Activated CD8-positive, alpha-beta memory T cell treated with anti-CD3 and anti-CD28 coated beads, Interleukin-2, amount 50 U/mL, for 48 hours (primary cell): ENCODE measurements at regions not wholly inside any gene's neighbourhood (a gene's known extent, or its start where the extent isn't known, plus 50 kb on each side); places are given as distances from the start of the nearest gene placed in this dataset.
"Not testable (repeated sequence)": the region's sequence is repeated elsewhere in the genome, so short reads cannot be mapped to it uniquely, and the experiment has no call there.

ENCODE experiments used
- DNase-seq: peaks from one replicate; pipeline ENCODE4 v3.0.0-alpha.2; 2020

- DNase-seq: no peak
Measured at GRCh38 chr5:4022056-4022670, 426.5 kb downstream of the IRX1 start.

GRCh38 chr5:4023091-4023752 is 427.6 kb downstream of the IRX1 start:
- no peak for DNase-seq

GRCh38 chr5:4023753-4024335 is 428.2 kb downstream of the IRX1 start:
- DNase-seq: no peak

- DNase-seq: no peak
Measured at GRCh38 chr5:4027088-4027734, 431.6 kb downstream of the IRX1 start.

DNA sequence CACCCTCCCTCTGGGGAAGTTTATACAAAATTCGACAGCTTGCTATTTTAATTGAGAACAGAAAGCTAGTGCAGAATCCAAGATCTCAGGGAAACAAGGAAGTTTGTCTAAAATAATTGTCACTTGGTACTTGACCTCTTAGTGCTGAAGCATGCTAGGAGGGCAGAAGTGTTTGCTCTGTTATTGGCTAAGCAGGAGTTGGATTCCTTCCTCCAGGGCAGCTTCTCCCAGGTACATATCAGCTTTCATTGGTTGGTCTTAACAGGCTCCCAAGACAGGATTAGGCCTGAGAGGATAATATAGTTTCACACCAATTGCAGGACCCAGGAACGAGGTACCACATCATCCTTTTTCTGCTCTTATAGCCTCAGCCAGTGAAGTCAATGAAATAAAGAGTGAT is 432.8 kb downstream of the IRX1 start:
- no peak for DNase-seq

DNA sequence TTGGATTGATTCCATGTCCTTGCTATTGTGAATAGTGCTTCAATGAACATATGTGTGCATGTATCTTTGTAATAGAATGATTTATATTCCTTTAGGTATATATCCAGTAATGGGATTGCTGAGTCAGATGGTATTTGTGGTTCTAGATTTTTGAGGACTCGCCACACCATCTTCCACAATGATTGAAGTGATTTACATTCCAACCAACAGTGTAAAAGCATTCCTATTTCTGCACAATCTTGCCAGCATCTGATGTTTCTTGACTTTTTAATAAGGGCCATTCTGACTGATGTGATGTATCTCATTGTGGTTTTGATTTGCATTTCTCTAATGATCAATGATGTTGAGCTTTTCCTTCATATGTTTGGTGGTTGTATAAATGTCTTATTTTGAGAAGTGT is 437.9 kb downstream of the IRX1 start:
- not testable (repeated sequence) for DNase-seq

- DNase-seq: no peak
Measured at GRCh38 chr5:4036861-4037260, 441.2 kb downstream of the IRX1 start.

- no peak for DNase-seq
Measured at GRCh38 chr5:4038994-4039393, 443.4 kb downstream of the IRX1 start.

DNA sequence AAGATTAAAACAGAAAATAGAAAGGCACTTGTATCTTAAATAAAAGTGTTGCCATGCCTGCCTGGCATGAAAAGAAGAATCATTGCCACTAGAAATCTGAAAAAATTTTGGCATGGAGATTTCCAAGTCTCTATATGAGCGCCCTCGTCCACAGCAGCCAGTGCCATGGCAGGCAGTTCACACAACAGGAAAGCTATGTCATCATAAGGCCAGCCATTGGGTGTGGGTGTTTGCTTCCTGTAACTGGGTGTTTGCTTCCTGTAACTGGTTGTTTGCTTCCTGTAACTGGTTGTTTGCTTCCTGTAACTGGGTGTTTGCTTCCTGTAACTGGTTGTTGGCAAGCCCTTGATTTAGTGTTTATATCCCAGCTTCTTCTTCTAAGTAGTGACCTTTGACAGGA is 446.7 kb downstream of the IRX1 start:
- DNase-seq: no peak

GRCh38 chr5:4043135-4043534 is 447.5 kb downstream of the IRX1 start:
- DNase-seq: no peak

- DNase-seq: no peak
Measured at GRCh38 chr5:4044881-4045280, 449.2 kb downstream of the IRX1 start.

- no peak for DNase-seq
Measured at GRCh38 chr5:4048398-4048797, 452.8 kb downstream of the IRX1 start.

DNA sequence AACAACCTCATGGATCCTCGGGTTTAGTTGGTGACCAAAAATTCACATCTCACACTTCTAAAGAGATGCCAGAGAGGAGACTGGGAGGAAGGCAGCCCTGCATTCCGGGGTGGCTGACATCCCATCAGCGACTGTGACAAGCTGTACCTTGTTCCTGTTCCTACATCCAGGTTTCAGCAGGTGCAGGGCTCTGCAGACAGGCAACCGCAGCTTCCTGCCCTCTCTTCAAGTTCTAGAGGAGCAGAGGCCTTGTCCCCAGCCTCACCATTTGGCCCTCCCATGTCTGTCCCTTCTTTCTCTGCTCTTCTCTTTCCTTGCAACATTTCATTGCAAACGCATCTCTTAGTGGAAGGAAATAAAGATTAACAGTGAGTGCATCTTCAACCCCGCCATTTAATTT is 454.6 kb downstream of the IRX1 start:
- DNase-seq: no peak

DNA sequence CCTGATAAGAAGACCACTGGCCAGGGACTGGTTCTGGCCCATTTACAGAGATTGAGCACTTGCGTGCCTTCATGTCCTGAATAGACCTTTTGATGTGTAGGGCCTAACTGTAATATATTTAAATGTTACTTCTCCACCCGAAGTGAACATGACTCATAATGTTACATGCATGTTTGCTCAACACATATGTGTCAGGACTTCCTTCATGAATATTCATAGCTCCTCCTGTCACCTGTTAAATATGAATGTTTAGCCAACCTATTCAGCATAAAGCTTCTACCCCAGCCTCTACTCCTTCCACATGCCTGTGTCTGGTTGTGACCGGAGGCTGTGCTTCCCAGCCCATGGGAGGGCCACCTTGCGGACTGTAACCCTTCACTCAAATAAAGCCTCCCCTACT is 457.5 kb downstream of the IRX1 start:
- DNase-seq: no peak

DNA sequence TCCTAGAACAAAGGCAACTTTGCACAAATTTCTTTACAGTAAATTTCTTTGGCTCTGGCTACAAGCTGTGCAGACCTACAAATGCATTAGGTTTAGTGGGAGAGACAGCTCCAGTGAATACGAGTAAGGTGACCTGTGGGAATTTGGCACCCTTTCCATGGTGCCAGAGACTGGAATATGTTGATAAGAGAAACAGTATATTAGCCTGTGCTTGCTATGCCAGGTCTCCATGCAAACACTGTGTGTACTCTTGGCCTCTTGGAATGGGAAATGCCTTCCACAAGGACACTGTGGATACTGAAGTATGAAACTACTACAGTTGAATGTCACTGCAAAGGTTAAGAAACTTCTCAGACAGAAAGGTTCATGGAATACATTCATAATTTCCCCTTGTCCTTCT is 458.5 kb downstream of the IRX1 start:
- no peak for DNase-seq

DNA sequence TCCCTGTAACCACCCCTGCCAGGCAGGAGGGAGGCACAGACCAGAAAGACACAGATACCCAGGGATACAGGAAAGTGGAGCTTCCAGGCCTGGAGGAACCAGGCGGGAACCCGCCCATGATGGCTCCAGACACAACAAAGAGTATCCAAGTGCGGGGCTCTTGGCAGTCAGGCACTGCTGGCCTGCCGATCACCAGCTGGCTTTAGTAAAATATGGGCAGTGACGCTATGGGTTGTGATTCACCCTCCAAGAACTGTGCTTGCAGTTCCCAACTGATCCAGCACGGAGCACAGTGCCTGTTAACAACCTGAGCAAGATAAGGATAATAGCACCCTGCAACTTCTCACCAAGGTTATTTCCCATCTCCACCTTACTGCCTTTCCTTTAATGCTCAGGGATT is 463.3 kb downstream of the IRX1 start:
- DNase-seq: no peak

DNA sequence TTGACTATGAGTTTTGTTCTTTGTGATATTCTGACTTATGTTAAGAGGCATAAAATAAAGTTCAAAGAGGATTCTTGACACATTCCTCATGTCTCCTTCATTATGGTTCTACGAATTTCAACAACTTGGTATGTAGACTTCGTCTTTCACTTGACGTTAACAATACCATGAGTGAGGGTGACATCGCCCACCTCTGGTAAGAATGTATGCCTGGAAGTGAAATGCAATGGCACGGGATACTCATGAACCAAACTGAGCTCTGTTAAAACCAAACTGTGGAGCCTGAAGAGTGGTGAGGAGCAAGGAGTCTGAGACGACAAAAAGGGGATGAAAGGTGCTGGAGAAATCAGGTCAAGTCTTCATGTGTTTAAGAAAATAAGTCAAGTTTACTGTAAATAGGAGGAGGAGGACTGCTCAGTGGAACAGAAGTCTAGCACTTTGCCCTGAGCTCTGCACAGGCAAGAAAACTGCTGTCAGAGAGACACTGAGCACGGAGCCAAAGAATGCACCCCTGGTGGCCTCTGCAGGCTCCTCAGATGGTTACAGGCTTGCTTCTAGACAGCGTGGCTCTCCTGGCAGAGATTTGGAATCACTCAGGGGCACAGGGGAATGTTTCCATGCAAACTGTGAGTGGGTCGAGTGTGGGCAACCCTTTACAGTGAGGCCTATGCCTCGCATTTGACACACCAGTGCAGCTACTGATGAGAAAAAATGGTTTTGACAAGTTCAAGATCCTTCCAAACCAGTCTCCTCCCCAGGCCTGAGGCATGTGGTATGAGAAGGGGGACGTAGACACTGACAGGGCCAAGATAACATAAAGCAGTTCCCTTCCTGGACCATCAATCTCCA is 470.1 kb downstream of the IRX1 start:
- no peak for DNase-seq

DNA sequence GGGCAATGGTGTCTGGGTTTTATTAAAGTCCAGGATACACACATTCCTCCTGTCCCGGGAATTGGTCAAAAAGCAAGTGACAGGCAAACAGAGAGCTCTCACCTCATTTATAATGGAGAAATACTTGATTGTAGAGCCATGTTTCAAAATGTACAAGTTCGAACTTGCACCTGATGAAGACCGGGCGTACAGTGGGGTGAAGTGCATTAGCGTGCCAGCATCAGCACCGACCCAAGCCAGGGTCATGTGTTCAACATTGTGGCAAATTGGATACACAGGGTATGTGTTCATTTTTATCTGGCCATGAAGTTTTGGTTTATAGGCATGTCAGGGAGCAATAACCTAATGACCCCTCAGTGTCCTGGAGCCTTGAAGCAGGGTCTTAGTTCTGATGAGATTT is 472.5 kb downstream of the IRX1 start:
- DNase-seq: no peak

DNA sequence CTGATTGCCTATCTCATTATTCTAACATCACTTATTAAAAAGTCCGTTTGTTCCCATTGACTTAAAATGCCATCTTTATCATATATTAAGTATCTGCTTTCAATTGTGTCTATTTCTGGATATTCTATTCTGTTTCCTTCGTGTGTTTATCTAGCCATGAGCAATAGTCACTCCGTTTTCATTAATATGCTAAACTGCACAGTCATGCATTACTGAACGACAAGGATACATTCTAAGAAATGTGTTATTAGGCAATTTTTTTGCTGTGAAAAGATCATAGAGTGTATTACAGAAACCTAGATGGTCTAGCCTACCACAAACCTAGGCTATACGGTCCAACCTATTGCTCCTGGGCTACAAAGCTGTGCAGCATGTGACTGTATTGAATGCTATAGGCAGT is 482.9 kb downstream of the IRX1 start:
- no peak for DNase-seq

DNA sequence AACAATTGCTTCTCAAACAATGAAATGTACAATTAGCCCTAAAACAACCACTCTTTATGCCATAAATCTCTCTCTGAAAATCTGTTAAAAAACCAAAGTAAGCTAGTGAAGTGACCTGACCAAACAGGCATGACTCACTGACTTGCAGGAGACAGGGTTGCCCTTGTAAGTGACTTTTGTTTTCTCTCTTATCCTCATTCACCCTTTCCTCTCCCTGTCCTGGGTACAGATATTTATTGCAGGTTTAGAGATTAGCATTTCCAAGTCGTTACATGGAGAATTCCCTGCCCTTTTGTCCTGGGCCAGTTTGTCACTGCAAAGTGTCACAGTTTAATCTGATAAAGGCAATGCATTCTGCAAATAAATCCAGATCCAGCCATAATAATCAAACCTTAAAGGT is 484.2 kb downstream of the IRX1 start:
- no peak for DNase-seq

GRCh38 chr5:4080370-4080769 is 484.7 kb downstream of the IRX1 start:
- no peak for DNase-seq

- no peak for DNase-seq
Measured at GRCh38 chr5:4081059-4081458, 485.4 kb downstream of the IRX1 start.

DNA sequence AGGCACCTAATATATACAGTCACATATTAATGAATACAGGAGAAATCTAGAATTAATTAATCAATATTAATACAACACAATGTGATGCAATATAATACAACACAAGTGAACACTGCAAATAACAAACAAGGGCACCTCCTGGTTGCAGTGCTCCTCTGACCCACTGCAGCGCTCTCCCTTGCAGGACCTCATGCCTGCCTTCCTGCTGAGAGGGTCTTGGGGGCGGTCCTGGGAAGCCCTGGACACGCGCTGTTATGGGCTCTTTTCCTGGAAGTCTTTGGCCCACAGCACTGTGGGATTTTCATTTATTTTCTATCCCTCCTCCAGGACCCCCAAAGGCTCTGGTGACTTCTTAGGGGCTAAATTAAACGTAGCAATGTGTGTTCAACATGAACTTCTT is 485.8 kb downstream of the IRX1 start:
- DNase-seq: no peak
